ENCODE measurements at regions not wholly inside any gene's neighbourhood (a gene's known extent, or its start where the extent isn't known, plus 50 kb on each side); places are given as distances from the start of the nearest gene placed in this dataset.

GRCh38 chr9:103988821-103989220, 105.3 kb upstream of the SMC2 start:
- no peaks in the 10 kb centered on the region for H3K9me2 ChIP-seq (ENCODE audit: insufficient read depth, low read length)
- no peaks in the 10 kb centered on the region for H3K79me2 ChIP-seq (ENCODE audit: insufficient read depth, low read depth, low read length)
- no peak overlapping the region for H3K4me3 ChIP-seq (ENCODE audit: low read depth, low read length, poor library complexity, severe bottlenecking)
- H4K20me1 ChIP-seq (ENCODE audit: insufficient read depth, low read length), result no peaks in the 10 kb centered on the region
- CTCF ChIA-PET (ENCODE audit: unreplicated experiment), result no interaction called here
- TF ChIP-seq EZH2phosphoT487 (IDR thresholded peaks at IDR 0.05; ENCODE audit: borderline replicate concordance, low read depth, low read length) (no peak), CTCF (conservative IDR thresholded peaks at IDR 0.05; ENCODE audit: low read length) (no peak)
- H2AFZ ChIP-seq (ENCODE audit: low read length), result no peak overlapping the region
- H3K4me2 ChIP-seq (ENCODE audit: low read length), result no peak overlapping the region
- POLR2A ChIA-PET, result no interaction called here
- H3K36me3 ChIP-seq (ENCODE audit: insufficient read depth, low read length), result no peaks in the 10 kb centered on the region
- no peaks in the 10 kb centered on the region for H3K9me3 ChIP-seq (ENCODE audit: low read length)
- BruUV-seq (replicated peaks), result no TSS peak
- H3K27ac ChIP-seq (ENCODE audit: low read depth, low read length, poor library complexity, severe bottlenecking), result no peak overlapping the region
- DNase-seq (ENCODE audit: low spot score), result no peak
- intact Hi-C loops (cut with micrococcal nuclease; ENCODE audit: unreplicated experiment), result no loop called here
- no peaks in the 10 kb centered on the region for H3K4me1 ChIP-seq (ENCODE audit: insufficient read depth, low read length, poor library complexity, severe bottlenecking)

- DNase-seq (ENCODE audit: low spot score), result no peak
- no TSS peak for BruUV-seq (replicated peaks)
Observed at GRCh38 chr9:103990311-103990710, 103.8 kb upstream of the SMC2 start.

GRCh38 chr9:103991001-103991400, 103.1 kb upstream of the SMC2 start:
- Histone ChIP-seq H3K4me3 (ENCODE audit: low read depth, low read length, poor library complexity, severe bottlenecking) (no peak overlapping the region), H3K27ac (ENCODE audit: low read depth, low read length, poor library complexity, severe bottlenecking) (no peak overlapping the region), H3K4me2 (ENCODE audit: low read length) (no peak overlapping the region), H3K9me2 (ENCODE audit: insufficient read depth, low read length) (no peaks in the 10 kb centered on the region), H3K79me2 (ENCODE audit: insufficient read depth, low read depth, low read length) (no peaks in the 10 kb centered on the region), H4K20me1 (ENCODE audit: insufficient read depth, low read length) (no peaks in the 10 kb centered on the region), H3K36me3 (ENCODE audit: insufficient read depth, low read length) (no peaks in the 10 kb centered on the region), H3K4me1 (ENCODE audit: insufficient read depth, low read length, poor library complexity, severe bottlenecking) (no peaks in the 10 kb centered on the region), H2AFZ (ENCODE audit: low read length) (no peak overlapping the region), H3K9me3 (ENCODE audit: low read length) (no peaks in the 10 kb centered on the region)
- CTCF ChIA-PET (ENCODE audit: unreplicated experiment), result no interaction called here
- no TSS peak for BruUV-seq (replicated peaks)
- POLR2A ChIA-PET, result interaction anchor here (0.7 kb wide), 1 partner anchor 29 kb away, joined by 3 read pairs; no protein-coding TSS in a partner anchor
- TF ChIP-seq EZH2phosphoT487 (IDR thresholded peaks at IDR 0.05; ENCODE audit: borderline replicate concordance, low read depth, low read length), result no peak
- no peak for TF ChIP-seq CTCF (conservative IDR thresholded peaks at IDR 0.05; ENCODE audit: low read length)
- intact Hi-C loops (cut with micrococcal nuclease; ENCODE audit: unreplicated experiment), result no loop called here
- no peak for DNase-seq (ENCODE audit: low spot score)

More at GRCh38 chr9:103990311-103990710, 103.8 kb upstream of the SMC2 start:
- no peaks in the 10 kb centered on the region for H3K4me1 ChIP-seq (ENCODE audit: insufficient read depth, low read length, poor library complexity, severe bottlenecking)
- H4K20me1 ChIP-seq (ENCODE audit: insufficient read depth, low read length), result no peaks in the 10 kb centered on the region
- H2AFZ ChIP-seq (ENCODE audit: low read length), result no peak overlapping the region
- no peaks in the 10 kb centered on the region for H3K9me2 ChIP-seq (ENCODE audit: insufficient read depth, low read length)
- no peak overlapping the region for H3K27ac ChIP-seq (ENCODE audit: low read depth, low read length, poor library complexity, severe bottlenecking)
- no peaks in the 10 kb centered on the region for H3K36me3 ChIP-seq (ENCODE audit: insufficient read depth, low read length)
- TF ChIP-seq CTCF (conservative IDR thresholded peaks at IDR 0.05; ENCODE audit: low read length), result no peak
- no peak for TF ChIP-seq EZH2phosphoT487 (IDR thresholded peaks at IDR 0.05; ENCODE audit: borderline replicate concordance, low read depth, low read length)
- no peaks in the 10 kb centered on the region for H3K79me2 ChIP-seq (ENCODE audit: insufficient read depth, low read depth, low read length)
- H3K9me3 ChIP-seq (ENCODE audit: low read length), result no peaks in the 10 kb centered on the region
- H3K4me3 ChIP-seq (ENCODE audit: low read depth, low read length, poor library complexity, severe bottlenecking), result no peak overlapping the region
- no peak overlapping the region for H3K4me2 ChIP-seq (ENCODE audit: low read length)
- intact Hi-C loops (cut with micrococcal nuclease; ENCODE audit: unreplicated experiment), result no loop called here
- CTCF ChIA-PET (ENCODE audit: unreplicated experiment), result no interaction called here
- POLR2A ChIA-PET, result interaction anchor here (0.7 kb wide), 1 partner anchor 28 kb away, joined by 3 read pairs; no protein-coding TSS in a partner anchor

Measured in OCI-LY7 (cell line).